IPS DF 6.9 (cell line): ENCODE measurements at regions not wholly inside any gene's neighbourhood (a gene's known extent, or its start where the extent isn't known, plus 50 kb on each side); places are given as distances from the start of the nearest gene placed in this dataset.
"Not testable (repeated sequence)": the region's sequence is repeated elsewhere in the genome, so short reads cannot be mapped to it uniquely, and the experiment has no call there.

Experiments used
- DNase-seq: peaks from one replicate; pipeline ENCODE4 v3.0.0-alpha.2; 2013; ENCODE audit warnings: low read depth, low spot score
- H3K27ac ChIP-seq: one replicate; pipeline ENCODE4 v1.5.1; 2013; ENCODE audit warnings: low read length, control low read depth
- H3K27me3 ChIP-seq: 2 replicates; pipeline ENCODE4 v1.6.1; 2013; ENCODE audit warnings: mild to moderate bottlenecking, low read length; ENCODE audit not compliant: control insufficient read depth, insufficient read depth
- H3K36me3 ChIP-seq: 2 replicates; pipeline ENCODE4 v1.6.1; 2013; ENCODE audit warnings: low read length; ENCODE audit not compliant: control insufficient read depth, insufficient read depth
- H3K4me1 ChIP-seq: 2 replicates; pipeline ENCODE4 v1.6.1; 2013; ENCODE audit warnings: low read length; ENCODE audit not compliant: control insufficient read depth, insufficient read depth
- H3K4me3 ChIP-seq: 2 replicates; pipeline ENCODE4 v1.5.1; 2013; ENCODE audit warnings: mild to moderate bottlenecking, low read length
- H3K9me3 ChIP-seq: 2 replicates; pipeline ENCODE4 v1.6.1; 2013; ENCODE audit warnings: low read length, inconsistent platforms; ENCODE audit not compliant: control insufficient read depth, insufficient read depth
- WGBS: extraction: QIAGEN DNeasy Blood & Tissue Kit; methylation state at CpG from one replicate; pipeline ENCODE4 v1.1.7; 2013; ENCODE audit warnings: mixed read lengths, missing lambda C conversion rate; ENCODE audit not compliant: insufficient read length, insufficient coverage; 5-methylcytosine and 5-hydroxymethylcytosine counted together

GRCh38 chr1:164163289-164163849, 395.6 kb upstream of the PBX1 start:
- DNase-seq, result no peak
- Histone ChIP-seq H3K36me3 (no peaks in the 10 kb centered on the region), H3K27ac (no peak overlapping the region), H3K27me3 (no peaks in the 10 kb centered on the region), H3K4me3 (no peak overlapping the region), H3K9me3 (no peaks in the 10 kb centered on the region), H3K4me1 (no peaks in the 10 kb centered on the region)
- no CpG with 5 or more reads among the region's 1 CpG for WGBS

GRCh38 chr1:164165466-164165865, 393.5 kb upstream of the PBX1 start:
- H3K4me1 ChIP-seq, result no peaks in the 10 kb centered on the region
- no peaks in the 10 kb centered on the region for H3K36me3 ChIP-seq
- no peak overlapping the region for H3K4me3 ChIP-seq
- no peak for DNase-seq
- no peak overlapping the region for H3K27ac ChIP-seq
- no CpG with 5 or more reads among the region's 2 CpGs for WGBS
- H3K27me3 ChIP-seq, result no peaks in the 10 kb centered on the region
- no peaks in the 10 kb centered on the region for H3K9me3 ChIP-seq

GRCh38 chr1:164166454-164166853, 392.5 kb upstream of the PBX1 start:
- H3K9me3 ChIP-seq, DNase-seq, H3K4me3 ChIP-seq, H3K4me1 ChIP-seq, H3K27ac ChIP-seq, H3K27me3 ChIP-seq, H3K36me3 ChIP-seq: not testable (repeated sequence)
- no CpG with 5 or more reads among the region's 6 CpGs for WGBS

- DNase-seq, result no peak
Observed at GRCh38 chr1:164177118-164177517, 381.9 kb upstream of the PBX1 start.

GRCh38 chr1:164180824-164181223, 378.2 kb upstream of the PBX1 start:
- H3K9me3 ChIP-seq, result no peaks in the 10 kb centered on the region
- no peak for DNase-seq
- no peaks in the 10 kb centered on the region for H3K27me3 ChIP-seq
- no peak overlapping the region for H3K27ac ChIP-seq
- no peak overlapping the region for H3K4me3 ChIP-seq
- H3K4me1 ChIP-seq, result no peaks in the 10 kb centered on the region
- no peaks in the 10 kb centered on the region for H3K36me3 ChIP-seq

More at GRCh38 chr1:164177118-164177517, 381.9 kb upstream of the PBX1 start:
- no peaks in the 10 kb centered on the region for H3K36me3 ChIP-seq
- H3K4me3 ChIP-seq, result no peak overlapping the region
- no peaks in the 10 kb centered on the region for H3K9me3 ChIP-seq
- H3K4me1 ChIP-seq, result no peaks in the 10 kb centered on the region
- no CpG with 5 or more reads among the region's 2 CpGs for WGBS
- no peaks in the 10 kb centered on the region for H3K27me3 ChIP-seq
- no peak overlapping the region for H3K27ac ChIP-seq

- H3K9me3 ChIP-seq, result no peaks in the 10 kb centered on the region
- no peaks in the 10 kb centered on the region for H3K36me3 ChIP-seq
- no peak overlapping the region for H3K4me3 ChIP-seq
- no CpG with 5 or more reads among the region's 4 CpGs for whole genome bisulfite sequencing
- H3K4me1 ChIP-seq, result no peaks in the 10 kb centered on the region
- H3K27me3 ChIP-seq, result no peaks in the 10 kb centered on the region
- no peak overlapping the region for H3K27ac ChIP-seq
- no peak for DNase-seq
Observed at GRCh38 chr1:164183854-164184635, 374.9 kb upstream of the PBX1 start.

- Histone ChIP-seq H3K4me1 (no peaks in the 10 kb centered on the region), H3K9me3 (no peaks in the 10 kb centered on the region), H3K27ac (no peak overlapping the region), H3K4me3 (no peak overlapping the region), H3K36me3 (no peaks in the 10 kb centered on the region), H3K27me3 (no peaks in the 10 kb centered on the region)
- no peak for DNase-seq
- WGBS, result no CpG with 5 or more reads among the region's 5 CpGs
Observed at GRCh38 chr1:164186881-164187280, 372.1 kb upstream of the PBX1 start.

GRCh38 chr1:164188497-164188896, 370.5 kb upstream of the PBX1 start:
- no peaks in the 10 kb centered on the region for H3K27me3 ChIP-seq
- H3K36me3 ChIP-seq, result no peaks in the 10 kb centered on the region
- no peak overlapping the region for H3K4me3 ChIP-seq
- H3K4me1 ChIP-seq, result no peaks in the 10 kb centered on the region
- H3K27ac ChIP-seq, result no peak overlapping the region
- DNase-seq, result no peak
- no CpG with 5 or more reads among the region's 4 CpGs for WGBS
- no peaks in the 10 kb centered on the region for H3K9me3 ChIP-seq

- H3K4me1 ChIP-seq, result no peaks in the 10 kb centered on the region
- no peak overlapping the region for H3K4me3 ChIP-seq
- no peaks in the 10 kb centered on the region for H3K27me3 ChIP-seq
- H3K27ac ChIP-seq, result no peak overlapping the region
- DNase-seq, result no peak
- H3K36me3 ChIP-seq, result no peaks in the 10 kb centered on the region
- no peaks in the 10 kb centered on the region for H3K9me3 ChIP-seq
Observed at GRCh38 chr1:164191191-164191590, 367.8 kb upstream of the PBX1 start.

- DNase-seq, result no peak
- 100% methylated on average over 1 of the region's 3 CpGs for WGBS
- Histone ChIP-seq H3K4me1 (no peaks in the 10 kb centered on the region), H3K9me3 (no peaks in the 10 kb centered on the region; the same call in 1 of the 2 replicates), H3K4me3 (no peak overlapping the region), H3K27ac (no peak overlapping the region), H3K27me3 (no peaks in the 10 kb centered on the region), H3K36me3 (no peaks in the 10 kb centered on the region)
Observed at GRCh38 chr1:164210211-164210739, 348.7 kb upstream of the PBX1 start.

- H3K36me3 ChIP-seq, result no peaks in the 10 kb centered on the region
- no peak for DNase-seq
Observed at GRCh38 chr1:164223378-164223777, 335.6 kb upstream of the PBX1 start.

More at GRCh38 chr1:164223378-164223777, 335.6 kb upstream of the PBX1 start:
- H3K27me3 ChIP-seq, result no peaks in the 10 kb centered on the region
- H3K4me1 ChIP-seq, result no peaks in the 10 kb centered on the region
- no peaks in the 10 kb centered on the region for H3K9me3 ChIP-seq
- no peak overlapping the region for H3K27ac ChIP-seq
- no peak overlapping the region for H3K4me3 ChIP-seq
